Ovary (tissue), 3 donors: ENCODE measurements at regions not wholly inside any gene's neighbourhood (a gene's known extent, or its start where the extent isn't known, plus 50 kb on each side); places are given as distances from the start of the nearest gene placed in this dataset.

Experiments used
- POLR2A ChIP-seq: fragments of 450-650 bp; IDR thresholded peaks from one replicate; pipeline ENCODE4 v1.6.1; 2017; ENCODE audit warnings: antibody characterized with exemption, mild to moderate bottlenecking, moderate library complexity
- TF ChIP-seq, protein P1 (sequence below), 3 donors: fragments of 450-650 bp in 2 of 3; fragments of 200-600 bp in 1 of 3; IDR thresholded peaks; one replicate each; pipeline versions ENCODE4 v1.5.1 to v1.8.0; 2016 to 2022; ENCODE audit warnings: antibody characterized with exemption in 3 of 3, mild to moderate bottlenecking in 1 of 3
- donor health status: DM: no; HTN: no; CAD: no.

DNA sequence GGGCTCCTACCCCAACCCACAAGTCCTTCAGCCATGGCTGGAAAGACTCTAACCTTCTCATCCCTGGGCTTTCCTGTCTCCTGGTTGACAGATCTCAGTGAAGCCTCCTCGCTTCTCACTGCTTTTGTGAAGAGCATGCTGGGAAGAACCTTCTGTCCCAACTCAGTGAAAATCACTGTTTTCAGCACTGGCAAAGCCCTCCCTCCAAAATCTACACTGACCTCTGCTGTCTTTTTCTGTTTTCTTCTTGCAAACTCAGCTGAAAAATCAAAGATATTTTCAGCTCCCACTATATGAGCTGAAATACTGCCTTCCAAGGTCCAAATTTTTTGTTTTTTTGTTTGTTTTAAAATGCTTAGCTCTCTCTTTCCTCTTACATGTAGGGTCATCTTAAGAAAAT lies 266.3 kb upstream of the AGAP1 start:
- TF ChIP-seq, protein P1, sequence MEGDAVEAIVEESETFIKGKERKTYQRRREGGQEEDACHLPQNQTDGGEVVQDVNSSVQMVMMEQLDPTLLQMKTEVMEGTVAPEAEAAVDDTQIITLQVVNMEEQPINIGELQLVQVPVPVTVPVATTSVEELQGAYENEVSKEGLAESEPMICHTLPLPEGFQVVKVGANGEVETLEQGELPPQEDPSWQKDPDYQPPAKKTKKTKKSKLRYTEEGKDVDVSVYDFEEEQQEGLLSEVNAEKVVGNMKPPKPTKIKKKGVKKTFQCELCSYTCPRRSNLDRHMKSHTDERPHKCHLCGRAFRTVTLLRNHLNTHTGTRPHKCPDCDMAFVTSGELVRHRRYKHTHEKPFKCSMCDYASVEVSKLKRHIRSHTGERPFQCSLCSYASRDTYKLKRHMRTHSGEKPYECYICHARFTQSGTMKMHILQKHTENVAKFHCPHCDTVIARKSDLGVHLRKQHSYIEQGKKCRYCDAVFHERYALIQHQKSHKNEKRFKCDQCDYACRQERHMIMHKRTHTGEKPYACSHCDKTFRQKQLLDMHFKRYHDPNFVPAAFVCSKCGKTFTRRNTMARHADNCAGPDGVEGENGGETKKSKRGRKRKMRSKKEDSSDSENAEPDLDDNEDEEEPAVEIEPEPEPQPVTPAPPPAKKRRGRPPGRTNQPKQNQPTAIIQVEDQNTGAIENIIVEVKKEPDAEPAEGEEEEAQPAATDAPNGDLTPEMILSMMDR (IDR thresholded peaks at IDR 0.05) = no peak
- no peak for TF ChIP-seq POLR2A
